Hepatocyte (in vitro differentiated cells): ENCODE measurements at regions not wholly inside any gene's neighbourhood (a gene's known extent, or its start where the extent isn't known, plus 50 kb on each side); places are given as distances from the start of the nearest gene placed in this dataset.
"Not testable (repeated sequence)": the region's sequence is repeated elsewhere in the genome, so short reads cannot be mapped to it uniquely, and the experiment has no call there.

Experiments
- DNase-seq: peaks from one replicate; pipeline ENCODE4 v3.0.0-alpha.2; 2016; ENCODE audit warnings: low spot score
- H2AFZ ChIP-seq: fragments of 200-600 bp; sonication (generic); 2 replicates; pipeline ENCODE4 v1.6.0; 2016; ENCODE audit warnings: antibody characterized with exemption, mild to moderate bottlenecking
- H3K27ac ChIP-seq: fragments of 200-600 bp; sonication (generic); 2 replicates; pipeline ENCODE4 v1.5.1; 2016; ENCODE audit warnings: mild to moderate bottlenecking
- H3K27me3 ChIP-seq: fragments of 200-600 bp; sonication (generic); 2 replicates; pipeline ENCODE4 v1.6.1; 2016
- H3K36me3 ChIP-seq: fragments of 200-600 bp; sonication (generic); replicated peaks from 2 replicates; pipeline ENCODE4 v1.5.1; 2016; ENCODE audit warnings: low read depth; ENCODE audit not compliant: insufficient read depth
- H3K4me1 ChIP-seq: fragments of 200-600 bp; sonication (generic); 2 replicates; pipeline ENCODE4 v1.5.1; 2016; ENCODE audit warnings: mild to moderate bottlenecking, moderate library complexity; ENCODE audit not compliant: insufficient read depth
- H3K4me2 ChIP-seq: fragments of 200-600 bp; sonication (generic); 2 replicates; pipeline ENCODE4 v1.6.0; 2016
- H3K4me3 ChIP-seq: fragments of 200-600 bp; sonication (generic); 2 replicates; pipeline ENCODE4 v1.5.1; 2016; ENCODE audit warnings: mild to moderate bottlenecking
- H3K79me2 ChIP-seq: fragments of 200-600 bp; sonication (generic); 2 replicates; pipeline ENCODE4 v1.6.0; 2017; ENCODE audit warnings: mild to moderate bottlenecking
- H3K9me2 ChIP-seq: fragments of 200-600 bp; sonication (generic); replicated peaks from 2 replicates; pipeline ENCODE4 v1.6.0; 2017; ENCODE audit warnings: mild to moderate bottlenecking; ENCODE audit not compliant: insufficient read depth
- H3K9me3 ChIP-seq: fragments of 200-600 bp; sonication (generic); 2 replicates; pipeline ENCODE4 v1.5.1; 2016; ENCODE audit warnings: low read depth, mild to moderate bottlenecking
- H4K20me1 ChIP-seq: fragments of 200-600 bp; sonication (generic); 2 replicates; pipeline ENCODE4 v1.6.0; 2016; ENCODE audit warnings: mild to moderate bottlenecking; ENCODE audit not compliant: insufficient read depth, poor library complexity, severe bottlenecking
- CTCF ChIP-seq: fragments of 200-600 bp; sonication (generic); IDR thresholded peaks from 2 replicates; pipeline ENCODE4 v1.5.1; 2016; ENCODE audit warnings: antibody characterized with exemption, mild to moderate bottlenecking; ENCODE audit not compliant: poor library complexity
- EZH2 ChIP-seq: fragments of 200-600 bp; sonication (generic); IDR thresholded peaks from 2 replicates; pipeline ENCODE4 v1.6.1; 2016; ENCODE audit warnings: antibody characterized with exemption, mild to moderate bottlenecking, borderline replicate concordance
- EZH2phosphoT487 ChIP-seq: fragments of 200-600 bp; sonication (generic); IDR thresholded peaks from one replicate; pipeline ENCODE4 v1.6.1; 2018; ENCODE audit warnings: antibody characterized with exemption, mild to moderate bottlenecking, low read depth, moderate library complexity; ENCODE audit not compliant: unreplicated experiment, severe bottlenecking
- WGBS: methylation state at CpG from one replicate; pipeline ENCODE4 v1.1.6; 2016; ENCODE audit warnings: low lambda C conversion rate; ENCODE audit errors: missing lambda C conversion rate; 5-methylcytosine and 5-hydroxymethylcytosine counted together

GRCh38 chr3:190972196-190972595 lies 109.7 kb upstream of the GMNC start:
- Histone ChIP-seq H3K4me2 (peak overlapping the region; percentile 9), H3K9me2 (no peaks in the 10 kb centered on the region), H3K4me3 (no peak overlapping the region), H4K20me1 (no peaks in the 10 kb centered on the region), H3K4me1 (peaks cover 5% of the 10 kb centered on the region), H3K79me2 (no peaks in the 10 kb centered on the region), H3K27me3 (no peaks in the 10 kb centered on the region), H3K27ac (peak overlapping the region; percentile 58), H3K9me3 (no peaks in the 10 kb centered on the region), H3K36me3 (no peaks in the 10 kb centered on the region), H2AFZ (no peak overlapping the region)
- 64% methylated on average over 5 of the region's 5 CpGs for WGBS
- TF ChIP-seq EZH2phosphoT487 = no peak
- no peak for TF ChIP-seq EZH2
- TF ChIP-seq CTCF = no peak
- no peak for DNase-seq

GRCh38 chr3:190970560-190970959 lies 108.1 kb upstream of the GMNC start:
- Histone ChIP-seq H4K20me1 (no peaks in the 10 kb centered on the region), H2AFZ (no peak overlapping the region), H3K4me3 (no peak overlapping the region), H3K79me2 (no peaks in the 10 kb centered on the region), H3K27me3 (no peaks in the 10 kb centered on the region), H3K36me3 (no peaks in the 10 kb centered on the region), H3K27ac (no peak overlapping the region), H3K4me2 (no peak overlapping the region), H3K9me2 (no peaks in the 10 kb centered on the region), H3K4me1 (peaks cover 5% of the 10 kb centered on the region), H3K9me3 (no peaks in the 10 kb centered on the region)
- no peak for DNase-seq
- no peak for TF ChIP-seq CTCF
- no peak for TF ChIP-seq EZH2phosphoT487
- TF ChIP-seq EZH2 = no peak

- TF ChIP-seq EZH2phosphoT487 (no peak), CTCF (no peak), EZH2 (no peak)
- H3K4me2 ChIP-seq = no peak overlapping the region
Observed at GRCh38 chr3:190968616-190969015, 106.1 kb upstream of the GMNC start.

GRCh38 chr3:190964931-190965330 lies 102.4 kb upstream of the GMNC start:
- DNase-seq, H3K4me1 ChIP-seq, H4K20me1 ChIP-seq, H3K79me2 ChIP-seq, H3K27me3 ChIP-seq, H3K9me2 ChIP-seq, H3K9me3 ChIP-seq, H3K36me3 ChIP-seq: not testable (repeated sequence)
- Histone ChIP-seq H3K4me2 (peak overlapping the region; percentile 76), H3K27ac (peak overlapping the region; percentile 70), H3K4me3 (peak overlapping the region; percentile 91), H2AFZ (peak overlapping the region; percentile 92)
- WGBS = under 1% methylated on average over 20 of the region's 20 CpGs

More at GRCh38 chr3:190968616-190969015, 106.1 kb upstream of the GMNC start:
- Histone ChIP-seq H3K9me2 (no peaks in the 10 kb centered on the region), H3K27ac (no peak overlapping the region), H3K4me1 (peaks cover 5% of the 10 kb centered on the region), H3K79me2 (no peaks in the 10 kb centered on the region), H3K36me3 (no peaks in the 10 kb centered on the region), H2AFZ (no peak overlapping the region), H4K20me1 (no peaks in the 10 kb centered on the region), H3K4me3 (no peak overlapping the region), H3K27me3 (no peaks in the 10 kb centered on the region), H3K9me3 (no peaks in the 10 kb centered on the region)
- no peak for DNase-seq
- 63% methylated on average over 2 of the region's 2 CpGs for WGBS
